HepG2 (cell line): ENCODE measurements at regions not wholly inside any gene's neighbourhood (a gene's known extent, or its start where the extent isn't known, plus 50 kb on each side); places are given as distances from the start of the nearest gene placed in this dataset.
A peak's percentile ranks its signal among the peaks of the same experiment; 100 is the strongest.

Experiments used
- BCL6 ChIP-seq: IDR thresholded peaks from 2 replicates; pipeline ENCODE4 v1.6.1; 2016; ENCODE audit warnings: missing genetic modification reagents, missing compliant biosample characterization
- FOXA1 ChIP-seq, 2 experiments: fragments of 450-650 bp in 1 of 2; sonication (generic) in 1 of 2; formaldehyde crosslinking in 1 of 2; IDR thresholded peaks; 2 replicates each; pipeline versions ENCODE4 v1.4.0 to v1.6.1; 2016 to 2020; ENCODE audit warnings: missing genetic modification reagents in 1 of 2
- GATAD2A ChIP-seq: IDR thresholded peaks from 2 replicates; pipeline ENCODE4 v1.6.1; 2016
- GZF1 ChIP-seq: sonication (generic); formaldehyde crosslinking; IDR thresholded peaks from 2 replicates; pipeline ENCODE4 v1.5.1; 2020; ENCODE audit warnings: mild to moderate bottlenecking, missing genetic modification reagents
- HIVEP1 ChIP-seq: sonication (generic); formaldehyde crosslinking; IDR thresholded peaks from 2 replicates; pipeline ENCODE4 v1.4.0; 2020; ENCODE audit warnings: mild to moderate bottlenecking, missing genetic modification reagents
- POLR2AphosphoS5 ChIP-seq: IDR thresholded peaks from 2 replicates; pipeline ENCODE4 v1.6.1; 2012; ENCODE audit warnings: low read depth, low read length
- SNRNP70 ChIP-seq: fragments of 200-400 bp; formaldehyde crosslinking; IDR thresholded peaks from 2 replicates; pipeline ENCODE4 v1.6.1; 2017; ENCODE audit warnings: mild to moderate bottlenecking, low read depth, low read length, moderate library complexity
- SRF ChIP-seq: IDR thresholded peaks from 2 replicates; pipeline ENCODE4 v1.6.1; 2011; ENCODE audit warnings: mild to moderate bottlenecking, low read depth, low read length, moderate library complexity
- ZFP37 ChIP-seq: sonication (generic); formaldehyde crosslinking; IDR thresholded peaks from 2 replicates; pipeline ENCODE4 v1.4.0; 2020; ENCODE audit warnings: missing genetic modification reagents, borderline replicate concordance
- ZFY ChIP-seq: sonication (generic); formaldehyde crosslinking; IDR thresholded peaks from 2 replicates; pipeline ENCODE4 v1.4.0; 2020; ENCODE audit warnings: missing genetic modification reagents
- ZNF276 ChIP-seq: sonication (generic); formaldehyde crosslinking; IDR thresholded peaks from 2 replicates; pipeline ENCODE4 v1.4.0; 2020; ENCODE audit warnings: mild to moderate bottlenecking, low read depth, missing genetic modification reagents
- ZNF333 ChIP-seq: sonication (generic); formaldehyde crosslinking; IDR thresholded peaks from 2 replicates; pipeline ENCODE4 v1.4.0; 2020; ENCODE audit warnings: mild to moderate bottlenecking, missing genetic modification reagents, borderline replicate concordance
- ZNF496 ChIP-seq: sonication (generic); formaldehyde crosslinking; IDR thresholded peaks from 2 replicates; pipeline ENCODE4 v1.8.1; 2023; ENCODE audit warnings: mild to moderate bottlenecking, moderate library complexity, missing genetic modification reagents; ENCODE audit not compliant: insufficient replicate concordance
- ZNF550 ChIP-seq: sonication (generic); formaldehyde crosslinking; IDR thresholded peaks from 2 replicates; pipeline ENCODE4 v1.4.0; 2020; ENCODE audit warnings: mild to moderate bottlenecking, missing genetic modification reagents, borderline replicate concordance
- ZNF609 ChIP-seq: sonication (generic); formaldehyde crosslinking; IDR thresholded peaks from 2 replicates; pipeline ENCODE4 v1.4.0; 2020; ENCODE audit warnings: mild to moderate bottlenecking, missing genetic modification reagents, borderline replicate concordance
- TF ChIP-seq, protein P1 (sequence below): IDR thresholded peaks from 2 replicates; pipeline ENCODE4 v1.6.1; 2016
- TF ChIP-seq, protein P2 (sequence below): sonication (generic); formaldehyde crosslinking; IDR thresholded peaks from 2 replicates; pipeline ENCODE4 v1.4.0; 2020; ENCODE audit warnings: missing genetic modification reagents
- TF ChIP-seq, protein P3 (sequence below): sonication (generic); formaldehyde crosslinking; IDR thresholded peaks from 2 replicates; pipeline ENCODE4 v1.8.1; 2022; ENCODE audit warnings: mild to moderate bottlenecking, missing genetic modification reagents

GRCh38 chrX:526295-527224 lies 104.0 kb upstream of the SHOX start (continued):
- TF ChIP-seq ZNF333 (CRISPR knock-in tag) (no peak), POLR2AphosphoS5 (no peak), SRF (no peak), ZNF496 (no peak), SNRNP70 (no peak), BCL6 (CRISPR knock-in tag) (peak; percentile 18; the same call in 1 of the 2 replicates), ZFP37 (no peak), ZNF609 (no peak), GATAD2A (CRISPR knock-in tag) (peak; percentile 68), ZNF550 (no peak), ZNF276 (CRISPR knock-in tag) (no peak), HIVEP1 (no peak), FOXA1 (IDR thresholded peaks at IDR 0.05) (no peak), FOXA1 (CRISPR knock-in tag; IDR thresholded peaks at IDR 0.05) (peak; percentile 77; the same call in 1 of the 2 replicates), GZF1 (CRISPR knock-in tag) (no peak), ZFY (CRISPR knock-in tag) (peak; percentile 32; the same call in 1 of the 2 replicates)
- TF ChIP-seq, protein P1, sequence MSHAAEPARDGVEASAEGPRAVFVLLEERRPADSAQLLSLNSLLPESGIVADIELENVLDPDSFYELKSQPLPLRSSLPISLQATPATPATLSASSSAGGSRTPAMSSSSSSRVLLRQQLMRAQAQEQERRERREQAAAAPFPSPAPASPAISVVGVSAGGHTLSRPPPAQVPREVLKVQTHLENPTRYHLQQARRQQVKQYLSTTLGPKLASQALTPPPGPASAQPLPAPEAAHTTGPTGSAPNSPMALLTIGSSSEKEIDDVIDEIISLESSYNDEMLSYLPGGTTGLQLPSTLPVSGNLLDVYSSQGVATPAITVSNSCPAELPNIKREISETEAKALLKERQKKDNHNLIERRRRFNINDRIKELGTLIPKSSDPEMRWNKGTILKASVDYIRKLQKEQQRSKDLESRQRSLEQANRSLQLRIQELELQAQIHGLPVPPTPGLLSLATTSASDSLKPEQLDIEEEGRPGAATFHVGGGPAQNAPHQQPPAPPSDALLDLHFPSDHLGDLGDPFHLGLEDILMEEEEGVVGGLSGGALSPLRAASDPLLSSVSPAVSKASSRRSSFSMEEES (CRISPR knock-in tag): peak; percentile 86; the same call in 1 of the 2 replicates
- TF ChIP-seq, protein P2, sequence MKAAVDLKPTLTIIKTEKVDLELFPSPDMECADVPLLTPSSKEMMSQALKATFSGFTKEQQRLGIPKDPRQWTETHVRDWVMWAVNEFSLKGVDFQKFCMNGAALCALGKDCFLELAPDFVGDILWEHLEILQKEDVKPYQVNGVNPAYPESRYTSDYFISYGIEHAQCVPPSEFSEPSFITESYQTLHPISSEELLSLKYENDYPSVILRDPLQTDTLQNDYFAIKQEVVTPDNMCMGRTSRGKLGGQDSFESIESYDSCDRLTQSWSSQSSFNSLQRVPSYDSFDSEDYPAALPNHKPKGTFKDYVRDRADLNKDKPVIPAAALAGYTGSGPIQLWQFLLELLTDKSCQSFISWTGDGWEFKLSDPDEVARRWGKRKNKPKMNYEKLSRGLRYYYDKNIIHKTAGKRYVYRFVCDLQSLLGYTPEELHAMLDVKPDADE (CRISPR knock-in tag): no peak
- TF ChIP-seq, protein P3, sequence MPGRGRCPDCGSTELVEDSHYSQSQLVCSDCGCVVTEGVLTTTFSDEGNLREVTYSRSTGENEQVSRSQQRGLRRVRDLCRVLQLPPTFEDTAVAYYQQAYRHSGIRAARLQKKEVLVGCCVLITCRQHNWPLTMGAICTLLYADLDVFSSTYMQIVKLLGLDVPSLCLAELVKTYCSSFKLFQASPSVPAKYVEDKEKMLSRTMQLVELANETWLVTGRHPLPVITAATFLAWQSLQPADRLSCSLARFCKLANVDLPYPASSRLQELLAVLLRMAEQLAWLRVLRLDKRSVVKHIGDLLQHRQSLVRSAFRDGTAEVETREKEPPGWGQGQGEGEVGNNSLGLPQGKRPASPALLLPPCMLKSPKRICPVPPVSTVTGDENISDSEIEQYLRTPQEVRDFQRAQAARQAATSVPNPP (CRISPR knock-in tag): no peak
